A673 (cell line): ENCODE measurements at regions not wholly inside any gene's neighbourhood (a gene's known extent, or its start where the extent isn't known, plus 50 kb on each side); places are given as distances from the start of the nearest gene placed in this dataset.
A peak's percentile ranks its signal among the peaks of the same experiment; 100 is the strongest.
"Not testable (repeated sequence)": the region's sequence is repeated elsewhere in the genome, so short reads cannot be mapped to it uniquely, and the experiment has no call there.

Experiments used
- BruUV-seq: library from RNA; stranded (reverse); fragments of 400-500 nt; replicated peaks from 2 replicates; lab custom pipeline; 2021; lab: Mats Ljungman, UMichigan
- CTCF ChIA-PET: fragments of 300-600 bp; sonication (Branson Sonifier 250); formaldehyde crosslinking; loops from one replicate; lab custom pipeline; 2022; ENCODE audit warnings: antibody characterized with exemption; lab: Charles Lee
- POLR2A ChIA-PET: fragments of 300-600 bp; sonication (Branson Sonifier 250); formaldehyde crosslinking; loops from one replicate; lab custom pipeline; 2022; ENCODE audit warnings: antibody characterized with exemption; ENCODE audit not compliant: low non-redundant PET; lab: Charles Lee
- DNase-seq: peaks from one replicate; pipeline ENCODE4 v3.0.0-alpha.2; 2015; ENCODE audit warnings: low spot score
- H3K27ac ChIP-seq: fragments of 200-600 bp; sonication (generic); 2 replicates; pipeline ENCODE4 v1.5.1; 2016; ENCODE audit warnings: mixed run types, low read depth, mild to moderate bottlenecking, mixed read lengths, antibody characterized with exemption, low read length; ENCODE audit not compliant: poor library complexity, severe bottlenecking
- H3K27me3 ChIP-seq: fragments of 200-600 bp; sonication (generic); replicated peaks from 2 replicates; pipeline ENCODE4 v1.6.1; 2017; ENCODE audit warnings: mixed run types, low read depth, mild to moderate bottlenecking, mixed read lengths, antibody characterized with exemption, low read length; ENCODE audit not compliant: insufficient read depth, poor library complexity
- H3K36me3 ChIP-seq: fragments of 200-600 bp; sonication (generic); 2 replicates; pipeline ENCODE4 v1.6.1; 2016; ENCODE audit warnings: mixed run types, mild to moderate bottlenecking, mixed read lengths, antibody characterized with exemption, low read length; ENCODE audit not compliant: insufficient read depth, poor library complexity, severe bottlenecking
- H3K4me1 ChIP-seq: fragments of 200-600 bp; sonication (generic); 2 replicates; pipeline ENCODE4 v1.6.1; 2017; ENCODE audit warnings: mixed run types, mild to moderate bottlenecking, mixed read lengths, antibody characterized with exemption, low read length; ENCODE audit not compliant: insufficient read depth, poor library complexity, severe bottlenecking
- H3K4me3 ChIP-seq: fragments of 200-600 bp; sonication (generic); 2 replicates; pipeline ENCODE4 v1.5.1; 2016; ENCODE audit warnings: low read depth, mixed run types, mild to moderate bottlenecking, mixed read lengths, low read length; ENCODE audit not compliant: poor library complexity, severe bottlenecking
- H3K9me3 ChIP-seq: fragments of 200-600 bp; sonication (generic); 2 replicates; pipeline ENCODE4 v1.6.1; 2016; ENCODE audit warnings: mixed run types, low read depth, mild to moderate bottlenecking, mixed read lengths, antibody characterized with exemption, low read length; ENCODE audit not compliant: poor library complexity, severe bottlenecking
- EZH2 ChIP-seq: fragments of 200-600 bp; sonication (generic); IDR thresholded peaks from 2 replicates; pipeline ENCODE4 v1.6.1; 2017; ENCODE audit warnings: borderline replicate concordance, low read depth, mild to moderate bottlenecking, mixed read lengths, antibody characterized with exemption, low read length; ENCODE audit not compliant: poor library complexity, severe bottlenecking
- intact Hi-C: fragments of 100-400 bp; cut with micrococcal nuclease; formaldehyde crosslinking; loops from one replicate; pipeline ENCODE4 v1.10.0; 2022; ENCODE audit not compliant: unreplicated experiment
- TF ChIP-seq, protein P1 (sequence below): fragments of 300-800, 200-600 bp; sonication (generic); conservative IDR thresholded peaks from 2 replicates; pipeline ENCODE4 v1.5.1; 2017; ENCODE audit warnings: low read depth, mild to moderate bottlenecking, antibody characterized with exemption, low read length, moderate library complexity, mixed read lengths

DNA sequence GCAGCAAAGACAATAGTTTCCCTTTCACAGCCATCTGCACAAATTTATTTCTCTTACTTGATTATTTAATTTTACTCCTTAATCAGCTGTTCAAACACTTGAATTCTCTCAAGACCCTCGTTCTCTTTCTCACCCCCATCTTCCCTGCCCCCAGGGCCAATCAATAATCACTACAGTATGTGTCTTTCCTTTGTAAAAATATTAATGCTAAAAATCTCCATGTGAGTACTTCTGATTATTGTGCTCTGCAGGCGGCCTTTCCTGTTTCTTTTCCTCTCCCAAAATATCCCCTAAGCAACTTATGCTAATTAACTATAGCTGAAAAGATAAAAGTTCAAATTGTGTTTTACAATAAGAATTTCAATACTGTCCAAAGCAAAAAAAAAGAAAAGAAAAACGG, 617.0 kb upstream of the CBLB start:
- no peaks in the 10 kb centered on the region for H3K27me3 ChIP-seq
- peak overlapping the region; percentile 37 for H3K27ac ChIP-seq
- no peak overlapping the region for H3K4me3 ChIP-seq
- DNase-seq = peak; percentile 85
- TF ChIP-seq, protein P1, sequence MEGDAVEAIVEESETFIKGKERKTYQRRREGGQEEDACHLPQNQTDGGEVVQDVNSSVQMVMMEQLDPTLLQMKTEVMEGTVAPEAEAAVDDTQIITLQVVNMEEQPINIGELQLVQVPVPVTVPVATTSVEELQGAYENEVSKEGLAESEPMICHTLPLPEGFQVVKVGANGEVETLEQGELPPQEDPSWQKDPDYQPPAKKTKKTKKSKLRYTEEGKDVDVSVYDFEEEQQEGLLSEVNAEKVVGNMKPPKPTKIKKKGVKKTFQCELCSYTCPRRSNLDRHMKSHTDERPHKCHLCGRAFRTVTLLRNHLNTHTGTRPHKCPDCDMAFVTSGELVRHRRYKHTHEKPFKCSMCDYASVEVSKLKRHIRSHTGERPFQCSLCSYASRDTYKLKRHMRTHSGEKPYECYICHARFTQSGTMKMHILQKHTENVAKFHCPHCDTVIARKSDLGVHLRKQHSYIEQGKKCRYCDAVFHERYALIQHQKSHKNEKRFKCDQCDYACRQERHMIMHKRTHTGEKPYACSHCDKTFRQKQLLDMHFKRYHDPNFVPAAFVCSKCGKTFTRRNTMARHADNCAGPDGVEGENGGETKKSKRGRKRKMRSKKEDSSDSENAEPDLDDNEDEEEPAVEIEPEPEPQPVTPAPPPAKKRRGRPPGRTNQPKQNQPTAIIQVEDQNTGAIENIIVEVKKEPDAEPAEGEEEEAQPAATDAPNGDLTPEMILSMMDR = no peak
- TF ChIP-seq EZH2 = no peak
- H3K9me3 ChIP-seq = no peaks in the 10 kb centered on the region
- ChIA-PET CTCF (no interaction called here), POLR2A (interaction anchor here (0.6 kb wide), 1 partner anchor 47 kb away, joined by 4 read pairs; no protein-coding TSS in a partner anchor)
- H3K36me3 ChIP-seq = no peaks in the 10 kb centered on the region
- intact Hi-C loops = no loop called here
- peaks cover 31% of the 10 kb centered on the region for H3K4me1 ChIP-seq
- no TSS peak for BruUV-seq

DNA sequence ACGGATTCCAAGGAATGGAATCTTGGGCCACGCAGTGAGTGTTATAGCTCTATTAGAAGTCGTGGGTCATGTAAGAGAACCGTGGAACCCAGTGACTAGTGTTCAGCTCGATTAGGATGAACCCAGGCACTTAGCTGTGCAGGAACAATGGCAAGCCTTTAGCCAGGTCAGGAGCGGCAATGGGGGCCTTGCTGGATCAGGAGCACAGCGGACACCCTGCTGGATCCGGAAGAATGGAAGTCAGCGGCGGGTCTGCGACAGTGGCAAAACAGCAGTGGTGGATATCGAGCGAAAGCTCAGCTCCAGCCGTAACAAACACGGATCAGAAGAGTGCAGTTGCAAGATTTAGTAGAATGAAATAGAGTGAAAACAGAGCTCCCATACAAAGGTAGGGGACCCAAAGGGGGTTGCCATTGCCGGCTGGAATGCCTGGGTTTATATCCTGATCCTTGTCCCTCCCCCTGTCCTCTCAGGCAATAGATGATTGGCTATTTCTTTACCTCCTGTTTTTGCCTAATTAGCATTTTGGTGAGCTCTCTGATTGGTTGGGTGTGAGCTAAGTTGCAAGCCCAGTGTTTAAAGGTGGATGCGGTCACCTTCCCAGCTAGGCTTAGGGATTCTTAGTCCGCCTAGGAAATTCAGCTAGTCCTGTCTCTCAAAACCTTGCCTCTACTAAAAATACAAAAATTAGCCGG, 618.3 kb upstream of the CBLB start:
- BruUV-seq, H3K4me3 ChIP-seq, POLR2A ChIA-PET, CTCF ChIA-PET, DNase-seq, H3K36me3 ChIP-seq, H3K27me3 ChIP-seq, intact Hi-C loops, H3K9me3 ChIP-seq, H3K27ac ChIP-seq: not testable (repeated sequence)
- peaks cover 33% of the 10 kb centered on the region for H3K4me1 ChIP-seq

DNA sequence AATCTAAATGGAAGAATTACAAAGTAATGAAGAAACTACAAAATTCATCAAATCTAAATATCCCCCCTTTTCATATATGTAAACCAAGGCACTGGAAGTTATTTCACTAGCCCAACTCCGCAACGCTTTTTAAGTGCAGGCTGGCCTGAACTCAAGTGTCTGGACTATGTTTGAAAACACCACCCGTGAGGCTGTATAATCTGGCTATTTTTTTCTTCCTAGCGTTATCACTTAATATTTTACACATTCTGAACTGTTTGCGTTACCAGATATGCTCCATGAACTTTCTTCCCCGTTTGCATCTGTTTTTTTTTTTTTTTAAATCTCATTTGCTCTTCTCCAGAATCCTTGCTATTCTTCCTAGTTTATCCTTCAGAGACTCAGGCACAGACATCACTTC, 619.5 kb upstream of the CBLB start:
- H3K4me1 ChIP-seq = peaks cover 30% of the 10 kb centered on the region
- no peak overlapping the region for H3K4me3 ChIP-seq
- CTCF ChIA-PET = no interaction called here
- no peak for DNase-seq
- intact Hi-C loops = no loop called here
- no peaks in the 10 kb centered on the region for H3K9me3 ChIP-seq
- TF ChIP-seq, protein P1 = no peak
- no peak for TF ChIP-seq EZH2
- H3K36me3 ChIP-seq = no peaks in the 10 kb centered on the region
- H3K27ac ChIP-seq = no peak overlapping the region
- no TSS peak for BruUV-seq
- POLR2A ChIA-PET = no interaction called here
- no peaks in the 10 kb centered on the region for H3K27me3 ChIP-seq

DNA sequence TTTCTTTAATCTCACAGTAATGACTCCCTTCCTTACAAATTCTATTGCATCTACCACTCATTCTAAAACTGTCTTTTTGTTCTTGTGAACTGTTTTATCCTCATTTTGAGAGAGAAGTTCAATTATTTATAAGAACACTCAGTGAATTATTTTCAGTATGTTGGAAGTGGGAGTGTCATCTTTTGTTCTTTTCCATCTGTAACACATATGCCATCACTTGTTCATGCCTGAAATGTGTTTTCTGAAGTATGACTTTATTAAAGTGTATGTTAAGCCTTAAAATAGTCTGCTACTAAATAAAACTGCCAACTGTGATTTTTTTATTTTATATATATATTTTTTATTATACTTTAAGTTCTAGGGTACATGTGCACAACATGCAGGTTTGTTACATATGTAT, 623.0 kb upstream of the CBLB start:
- Histone ChIP-seq H3K36me3 (no peaks in the 10 kb centered on the region), H3K4me3 (no peak overlapping the region), H3K27me3 (no peaks in the 10 kb centered on the region), H3K9me3 (no peaks in the 10 kb centered on the region), H3K27ac (no peak overlapping the region), H3K4me1 (peaks cover 8% of the 10 kb centered on the region)
- POLR2A ChIA-PET = no interaction called here
- TF ChIP-seq, protein P1 = no peak
- TF ChIP-seq EZH2 = no peak
- CTCF ChIA-PET = no interaction called here
- intact Hi-C loops = no loop called here
- BruUV-seq = no TSS peak
- no peak for DNase-seq
